GM19023 (cell line): ENCODE measurements at regions not wholly inside any gene's neighbourhood (a gene's known extent, or its start where the extent isn't known, plus 50 kb on each side); places are given as distances from the start of the nearest gene placed in this dataset.
"Not testable (repeated sequence)": the region's sequence is repeated elsewhere in the genome, so short reads cannot be mapped to it uniquely, and the experiment has no call there.

Source experiments
- ATAC-seq: cut with Tn5 transposase; IDR thresholded peaks from one replicate; pipeline ENCODE4 v1.9.1; 2021; ENCODE audit warnings: mild to moderate bottlenecking, moderate library complexity; ENCODE audit not compliant: unreplicated experiment

GRCh38 chr14:25887251-25887878 is 710.5 kb downstream of the NOVA1 start:
- ATAC-seq: no peak

DNA sequence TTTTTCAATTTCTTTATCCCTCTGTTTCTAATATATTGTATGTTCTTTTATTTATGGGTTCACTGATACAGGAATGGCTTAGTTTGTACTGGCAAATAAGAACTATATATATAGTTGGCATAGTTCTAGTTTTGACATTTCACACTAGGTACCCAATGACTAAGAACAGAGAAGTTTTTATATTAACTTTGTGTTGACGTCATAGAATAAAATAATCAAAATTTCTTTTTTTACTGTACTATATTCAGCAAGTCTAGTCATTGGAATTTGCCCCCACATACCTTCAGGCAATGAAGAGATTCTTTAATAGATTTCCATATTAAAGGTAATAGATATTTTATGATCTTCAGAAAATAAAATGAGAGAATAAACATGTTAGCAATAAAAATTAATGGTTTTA is 713.2 kb downstream of the NOVA1 start:
- no peak for ATAC-seq

DNA sequence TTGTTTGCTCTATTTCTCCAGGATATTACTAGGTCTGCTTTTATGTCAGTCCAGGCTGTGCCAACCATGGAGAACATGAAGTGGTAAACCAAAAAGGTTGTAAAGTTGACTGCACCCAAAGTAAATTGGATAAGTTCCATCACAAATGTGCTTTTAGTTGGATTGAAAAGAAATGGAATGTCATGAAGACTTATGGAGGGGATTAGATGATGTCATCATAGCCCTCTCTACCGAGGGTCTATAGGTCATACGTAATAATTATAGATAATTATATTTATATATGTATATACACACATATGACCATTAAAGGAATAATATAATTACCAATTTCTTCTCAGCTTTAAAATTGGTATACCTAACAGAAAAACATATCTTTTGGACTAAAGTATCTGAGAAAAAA is 714.9 kb downstream of the NOVA1 start:
- no peak for ATAC-seq

- ATAC-seq: no peak
Measured at GRCh38 chr14:25875475-25875874, 722.4 kb downstream of the NOVA1 start.

GRCh38 chr14:25869854-25870253 is 728.0 kb downstream of the NOVA1 start:
- ATAC-seq: no peak

GRCh38 chr14:25868521-25869314 is 729.1 kb downstream of the NOVA1 start:
- ATAC-seq: no peak

GRCh38 chr14:25861406-25861805 is 736.4 kb downstream of the NOVA1 start:
- no peak for ATAC-seq

DNA sequence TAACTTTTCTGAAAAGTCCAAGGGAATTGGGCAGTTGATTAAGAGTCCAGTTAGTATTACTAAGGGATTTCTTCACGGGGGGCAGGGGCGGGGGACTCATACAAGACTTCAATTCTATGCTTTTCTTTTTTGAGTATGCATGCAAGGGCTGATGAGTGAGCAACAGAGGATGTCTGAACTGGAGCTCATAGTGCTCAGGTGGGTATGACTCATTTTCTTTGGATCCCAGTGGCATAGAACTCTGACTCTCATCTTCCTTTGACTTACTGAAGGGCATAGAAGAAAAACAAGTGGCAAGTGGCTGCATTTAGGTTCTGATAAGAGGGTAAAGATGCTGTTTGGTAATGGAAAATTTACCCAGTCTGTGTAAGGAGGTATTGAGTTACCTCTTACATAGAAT is 749.2 kb downstream of the NOVA1 start:
- no peak for ATAC-seq

GRCh38 chr14:25846246-25846645 is 751.6 kb downstream of the NOVA1 start:
- no peak for ATAC-seq

DNA sequence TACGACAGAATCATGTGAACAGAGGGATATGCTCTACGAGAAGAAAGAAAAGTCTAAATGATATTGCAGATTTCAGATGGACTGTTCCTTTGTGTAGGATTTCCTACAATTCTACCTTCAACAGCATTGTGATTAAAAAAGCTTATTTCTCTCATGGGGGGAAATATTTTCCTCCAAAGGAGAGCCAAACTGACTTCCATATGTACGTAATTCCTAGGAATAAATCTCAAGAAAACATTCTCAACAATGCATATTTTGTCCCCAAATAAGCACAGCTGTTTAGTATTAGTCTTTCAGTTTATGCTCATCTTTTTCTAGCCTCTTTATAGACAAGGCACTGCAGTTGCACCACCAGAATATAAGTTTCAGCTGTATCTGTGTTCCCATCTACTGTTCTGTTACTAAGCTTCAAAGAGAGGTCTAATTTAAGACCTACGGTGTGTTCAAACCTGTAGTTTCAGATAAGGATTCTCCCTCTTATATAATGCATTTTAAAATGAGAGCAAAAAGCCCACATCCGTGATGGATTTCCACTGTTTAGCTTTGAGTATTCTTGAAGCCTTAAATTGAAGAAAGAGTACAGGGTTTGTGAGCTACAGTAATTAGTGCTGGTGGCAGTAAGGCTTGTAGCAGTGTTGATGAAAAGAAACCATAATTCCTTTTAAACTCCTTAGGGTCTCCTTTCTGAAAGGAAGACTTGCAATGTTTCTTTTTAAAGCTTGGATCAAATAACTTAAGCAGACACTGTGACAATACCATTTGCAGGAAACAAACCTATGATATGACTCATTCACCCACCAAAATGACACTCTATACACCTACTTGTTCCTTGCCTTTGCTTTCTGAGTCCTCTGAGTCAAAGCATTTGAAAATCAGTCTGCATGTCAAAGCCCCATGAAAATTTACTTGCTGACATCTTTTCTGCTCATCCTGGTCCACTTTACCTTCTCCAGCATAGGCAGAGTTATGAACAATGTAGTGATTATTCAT is 754.1 kb downstream of the NOVA1 start:
- no peak for ATAC-seq

DNA sequence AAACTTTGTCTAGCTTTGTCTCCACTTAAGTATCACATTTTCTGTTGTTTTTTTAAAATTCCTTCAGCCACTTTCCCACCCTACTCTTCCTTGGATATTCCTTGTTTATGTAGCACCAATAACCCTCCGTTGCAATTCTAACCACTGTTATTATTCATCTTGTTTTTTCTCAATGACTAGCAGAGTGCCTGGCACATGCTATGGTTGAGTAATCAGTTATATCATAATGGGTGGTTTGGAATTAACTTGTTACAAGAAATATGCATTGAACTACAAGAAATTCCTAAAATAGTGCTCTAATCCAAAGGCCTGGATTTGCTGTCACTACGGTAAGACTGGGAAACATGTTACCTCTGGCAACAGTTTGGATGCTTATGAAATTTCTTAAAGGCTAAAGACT is 756.6 kb downstream of the NOVA1 start:
- no peak for ATAC-seq

DNA sequence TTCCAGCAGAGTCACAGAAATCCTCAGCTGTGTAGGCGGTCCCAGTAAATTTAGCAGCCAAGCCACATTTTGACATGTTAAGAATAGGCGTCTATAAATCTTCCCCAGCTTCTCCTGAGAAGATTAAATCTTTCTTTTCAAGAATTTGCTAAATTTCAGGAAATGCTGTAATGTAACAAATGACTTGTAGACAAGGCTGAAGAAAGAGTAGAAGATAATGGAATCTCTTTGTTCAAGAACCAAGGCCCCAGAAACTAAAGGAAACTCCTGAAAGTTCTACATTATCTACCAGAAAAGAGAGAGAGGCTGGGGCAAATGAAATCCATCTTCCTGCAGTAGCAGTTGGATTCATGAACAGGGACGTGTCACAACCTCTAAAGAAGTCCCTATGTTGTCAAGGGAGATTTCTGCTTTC is 760.3 kb downstream of the NOVA1 start:
- no peak for ATAC-seq

- no peak for ATAC-seq
Measured at GRCh38 chr14:25836636-25837035, 761.2 kb downstream of the NOVA1 start.

- ATAC-seq: no peak
Measured at GRCh38 chr14:25833341-25834126, 764.3 kb downstream of the NOVA1 start.

GRCh38 chr14:25832585-25832984 is 765.2 kb downstream of the NOVA1 start:
- no peak for ATAC-seq

DNA sequence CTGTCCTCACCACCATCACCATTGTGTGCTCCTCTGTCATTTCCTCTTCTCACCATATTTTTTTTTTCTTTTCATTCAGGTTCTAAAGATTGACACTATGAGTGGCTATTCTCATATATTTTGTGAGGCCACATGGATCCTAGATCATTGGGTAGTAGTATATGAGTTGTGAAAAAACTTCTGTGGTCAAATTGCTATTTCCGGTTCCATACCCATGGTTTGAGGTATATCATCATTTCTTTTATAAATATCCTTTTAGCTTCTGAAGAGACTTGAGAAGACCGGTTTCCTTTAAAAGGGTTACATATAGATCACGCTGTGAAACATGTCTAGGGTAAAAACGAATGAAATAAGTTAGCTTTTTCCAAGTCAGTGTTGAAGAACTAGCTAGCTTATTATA is 769.3 kb downstream of the NOVA1 start:
- ATAC-seq: no peak

DNA sequence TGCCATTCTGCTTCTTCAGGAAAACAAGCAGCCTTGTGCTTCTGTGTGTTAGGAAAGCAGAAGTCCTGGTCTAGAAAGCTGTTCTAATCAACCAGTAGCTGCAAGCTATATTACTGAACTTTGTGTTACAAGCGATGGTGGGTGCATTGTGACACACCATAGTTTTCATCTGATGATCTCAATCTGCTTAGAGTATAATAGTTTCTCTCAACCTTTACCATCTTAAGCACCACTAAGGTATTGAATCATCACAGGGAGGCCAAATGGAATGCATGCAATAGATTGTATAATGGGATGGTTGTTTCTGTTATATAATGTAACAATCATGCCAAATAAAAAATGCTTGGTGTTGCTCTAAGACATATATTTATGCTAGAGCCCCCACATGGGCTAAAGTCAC is 771.7 kb downstream of the NOVA1 start:
- no peak for ATAC-seq

- no peak for ATAC-seq
Measured at GRCh38 chr14:25820368-25820767, 770.4 kb upstream of the STXBP6 start.

- ATAC-seq: not testable (repeated sequence)
Measured at GRCh38 chr14:25814622-25815021, 764.7 kb upstream of the STXBP6 start.

- no peak for ATAC-seq
Measured at GRCh38 chr14:25803386-25804018, 753.6 kb upstream of the STXBP6 start.
